ENCODE measurements at regions not wholly inside any gene's neighbourhood (a gene's known extent, or its start where the extent isn't known, plus 50 kb on each side); places are given as distances from the start of the nearest gene placed in this dataset.

DNA sequence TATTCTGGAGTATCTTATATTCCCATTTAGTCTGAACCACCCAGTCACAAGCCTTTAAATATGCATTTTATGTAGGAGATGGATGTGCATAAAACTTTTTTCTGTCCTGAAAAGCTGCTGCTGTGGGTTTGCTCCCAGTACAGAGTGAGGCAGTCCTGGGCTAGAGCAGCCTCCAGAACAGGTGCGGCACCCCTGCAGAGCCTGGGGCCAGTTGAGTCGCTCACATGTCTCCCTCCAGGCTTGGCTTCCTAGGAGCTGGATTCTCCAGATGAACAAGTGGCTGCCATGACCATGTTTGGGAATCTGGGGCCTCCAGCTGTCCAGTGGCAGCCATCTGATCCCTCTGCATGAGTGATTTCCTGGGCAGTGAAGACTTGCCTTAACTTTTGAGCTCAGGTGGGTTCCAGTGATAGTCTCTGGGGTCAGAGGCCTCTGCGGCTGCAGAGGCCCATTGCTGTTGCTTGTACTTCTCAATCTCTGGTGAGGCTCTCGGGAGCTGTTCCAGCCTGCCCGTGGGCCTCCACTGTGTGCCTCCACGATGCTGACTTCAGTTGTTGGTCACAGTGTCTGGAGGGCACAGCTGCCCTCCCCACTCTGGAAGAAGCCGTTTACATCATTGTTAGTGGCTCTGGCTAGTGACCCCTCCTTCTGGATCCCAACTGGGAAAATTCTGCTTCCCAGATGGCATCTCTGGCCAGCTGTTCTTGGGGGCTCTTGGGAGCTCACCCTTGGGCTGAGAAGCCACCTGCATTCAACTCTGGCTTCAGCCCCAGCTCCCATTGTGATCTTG, 120.4 kb downstream of the EMX2 start:
- TF ChIP-seq, protein P1, sequence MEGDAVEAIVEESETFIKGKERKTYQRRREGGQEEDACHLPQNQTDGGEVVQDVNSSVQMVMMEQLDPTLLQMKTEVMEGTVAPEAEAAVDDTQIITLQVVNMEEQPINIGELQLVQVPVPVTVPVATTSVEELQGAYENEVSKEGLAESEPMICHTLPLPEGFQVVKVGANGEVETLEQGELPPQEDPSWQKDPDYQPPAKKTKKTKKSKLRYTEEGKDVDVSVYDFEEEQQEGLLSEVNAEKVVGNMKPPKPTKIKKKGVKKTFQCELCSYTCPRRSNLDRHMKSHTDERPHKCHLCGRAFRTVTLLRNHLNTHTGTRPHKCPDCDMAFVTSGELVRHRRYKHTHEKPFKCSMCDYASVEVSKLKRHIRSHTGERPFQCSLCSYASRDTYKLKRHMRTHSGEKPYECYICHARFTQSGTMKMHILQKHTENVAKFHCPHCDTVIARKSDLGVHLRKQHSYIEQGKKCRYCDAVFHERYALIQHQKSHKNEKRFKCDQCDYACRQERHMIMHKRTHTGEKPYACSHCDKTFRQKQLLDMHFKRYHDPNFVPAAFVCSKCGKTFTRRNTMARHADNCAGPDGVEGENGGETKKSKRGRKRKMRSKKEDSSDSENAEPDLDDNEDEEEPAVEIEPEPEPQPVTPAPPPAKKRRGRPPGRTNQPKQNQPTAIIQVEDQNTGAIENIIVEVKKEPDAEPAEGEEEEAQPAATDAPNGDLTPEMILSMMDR (IDR thresholded peaks at IDR 0.05; ENCODE audit: low read depth, low read length), result no peak
- DNase-seq (ENCODE audit: extremely low read depth, low read depth), result no peak

DNA sequence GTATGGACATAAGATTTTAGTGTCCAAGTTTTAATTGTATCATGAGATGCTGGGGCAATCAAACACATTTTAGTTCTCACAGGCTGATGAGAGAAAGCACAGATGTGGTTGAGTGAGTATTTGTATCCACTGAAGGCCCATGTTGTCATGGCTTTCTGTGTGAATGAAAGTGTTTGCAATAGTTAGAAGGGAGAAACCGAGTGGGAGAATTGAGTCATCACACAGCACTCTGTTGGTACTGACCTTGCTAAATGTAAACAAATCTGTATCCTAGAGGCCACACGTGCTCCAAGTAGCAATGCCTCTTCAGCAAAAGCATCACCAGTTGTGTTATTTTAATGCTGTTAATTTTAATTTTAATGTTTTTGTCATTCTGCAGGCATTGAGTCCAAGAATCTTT, 121.2 kb downstream of the EMX2 start:
- TF ChIP-seq, protein P1 (IDR thresholded peaks at IDR 0.05; ENCODE audit: low read depth, low read length), result no peak
- DNase-seq (ENCODE audit: extremely low read depth, low read depth), result peak; percentile 63

DNA sequence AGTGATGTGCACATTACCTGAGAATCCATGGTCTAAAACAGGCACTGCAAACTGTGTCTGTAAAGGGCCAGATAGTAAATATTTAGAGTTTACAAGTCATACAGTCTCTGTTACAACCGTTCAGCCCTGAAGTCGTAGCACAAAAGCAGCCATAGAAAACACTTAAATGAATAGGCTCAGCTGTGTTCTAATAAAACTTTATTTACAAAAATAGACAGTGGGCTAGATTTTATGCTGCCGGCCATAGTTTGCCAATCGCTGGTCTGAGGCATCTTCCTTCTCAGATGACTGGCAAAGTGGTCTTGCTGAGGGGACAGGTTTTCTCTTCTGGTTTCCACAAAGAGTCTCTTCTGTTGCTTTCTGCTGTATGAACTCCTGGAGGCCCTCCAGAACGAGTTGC, 121.7 kb downstream of the EMX2 start:
- DNase-seq (ENCODE audit: extremely low read depth, low read depth), result no peak
- TF ChIP-seq, protein P1 (IDR thresholded peaks at IDR 0.05; ENCODE audit: low read depth, low read length), result no peak

DNA sequence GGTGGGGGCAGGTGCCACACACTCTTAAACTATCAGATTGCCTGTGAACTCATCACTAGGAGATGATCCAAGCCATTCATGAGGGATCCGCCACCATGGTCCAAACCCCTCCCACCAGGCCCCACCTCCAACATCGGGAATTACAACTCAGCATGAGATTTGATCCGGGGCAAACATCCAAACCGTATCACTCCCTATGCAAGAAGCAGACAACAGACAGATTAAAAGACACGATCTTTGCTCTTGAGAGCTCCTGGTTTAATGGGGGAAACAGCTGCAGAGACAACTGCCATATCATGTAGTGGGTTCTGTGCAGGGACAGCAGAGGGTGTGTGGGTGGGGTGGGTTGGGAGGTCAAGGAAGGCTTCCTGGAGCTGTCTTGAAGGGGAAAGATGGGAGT, 123.6 kb downstream of the EMX2 start:
- TF ChIP-seq, protein P1 (IDR thresholded peaks at IDR 0.05; ENCODE audit: low read depth, low read length), result no peak
- DNase-seq (ENCODE audit: extremely low read depth, low read depth), result no peak

DNA sequence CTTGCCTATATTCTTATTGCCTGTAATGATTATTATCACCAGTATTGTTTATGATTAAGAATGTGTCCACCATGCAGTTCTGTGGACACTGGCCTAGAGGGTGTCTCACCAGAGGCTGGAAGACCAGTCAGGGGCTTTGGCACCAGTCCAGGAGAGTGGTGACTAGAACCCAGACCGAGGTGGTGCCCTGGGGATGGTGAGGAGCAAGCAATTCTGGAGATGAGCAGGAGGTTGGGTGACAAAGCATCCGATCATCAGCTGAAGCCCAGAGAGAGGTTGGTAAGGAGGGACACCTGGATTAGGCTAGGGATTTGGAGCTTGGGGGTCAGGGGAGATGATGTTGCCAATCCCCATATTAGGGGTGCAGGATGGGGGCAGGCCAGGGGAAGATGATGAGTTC, 124.4 kb downstream of the EMX2 start:
- no peak for DNase-seq (ENCODE audit: extremely low read depth, low read depth)
- TF ChIP-seq, protein P1 (IDR thresholded peaks at IDR 0.05; ENCODE audit: low read depth, low read length), result no peak

DNA sequence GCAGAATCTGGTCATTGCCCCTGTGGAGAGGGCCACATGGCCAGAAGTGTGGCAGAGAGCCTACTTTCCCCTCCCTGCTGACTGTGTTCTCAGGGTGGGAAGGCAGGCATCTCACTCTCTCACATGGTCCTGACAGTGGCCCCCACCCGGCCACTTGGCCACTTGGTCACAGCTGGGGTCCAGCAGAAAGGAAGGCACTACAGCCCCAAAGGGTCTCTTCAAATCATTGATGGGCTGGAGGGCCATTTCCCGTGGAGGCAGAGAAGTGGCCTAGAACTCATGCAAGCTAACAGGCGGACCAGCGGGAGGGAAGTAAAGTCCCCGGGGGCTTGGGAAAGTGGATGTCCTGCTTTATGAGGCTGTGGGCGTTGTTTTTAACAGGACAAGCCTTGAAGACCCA, 125.3 kb downstream of the EMX2 start:
- TF ChIP-seq, protein P1 (IDR thresholded peaks at IDR 0.05; ENCODE audit: low read depth, low read length), result no peak

DNA sequence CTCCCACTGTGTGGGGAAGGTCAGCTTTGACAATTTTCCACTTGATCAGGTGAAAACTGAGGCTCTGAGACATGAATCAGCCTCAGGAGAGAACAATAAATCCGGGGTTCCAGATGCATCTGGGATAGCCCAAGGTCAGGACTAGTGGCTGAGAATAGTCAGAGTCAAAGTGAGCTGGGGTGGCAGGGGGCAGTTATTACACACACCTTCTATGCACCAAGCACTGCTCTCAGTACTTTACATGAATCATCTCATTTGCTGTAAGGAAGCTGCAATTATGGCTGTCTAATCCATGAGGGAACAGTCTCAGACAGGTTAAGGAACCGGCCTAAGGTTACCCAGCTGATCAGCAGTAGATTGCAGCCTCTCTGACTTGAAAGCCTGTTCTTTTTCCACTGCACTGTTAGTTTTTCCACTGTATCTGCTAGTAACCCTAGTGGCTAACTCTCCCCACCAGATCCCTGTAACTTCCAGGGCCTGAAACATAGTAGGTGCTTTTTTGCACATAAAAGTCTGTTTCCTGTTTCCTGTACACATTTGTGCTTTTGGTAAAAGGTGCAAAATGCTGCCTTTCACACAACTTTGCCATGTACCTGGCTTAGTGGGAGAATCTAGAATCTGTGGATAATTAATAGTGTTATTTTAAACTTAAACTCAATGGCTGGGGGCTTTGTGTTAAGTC, 125.9 kb downstream of the EMX2 start:
- DNase-seq (ENCODE audit: extremely low read depth, low read depth), result no peak
- TF ChIP-seq, protein P1 (IDR thresholded peaks at IDR 0.05; ENCODE audit: low read depth, low read length), result no peak

More for the DNA sequence above, 125.3 kb downstream of the EMX2 start:
- no peak for DNase-seq (ENCODE audit: extremely low read depth, low read depth)
